Ovary (tissue), 3 donors: ENCODE measurements at regions not wholly inside any gene's neighbourhood (a gene's known extent, or its start where the extent isn't known, plus 50 kb on each side); places are given as distances from the start of the nearest gene placed in this dataset.

Experiments
- EP300 ChIP-seq: sonication (generic); formaldehyde crosslinking; IDR thresholded peaks from one replicate; pipeline ENCODE4 v1.6.1; 2017; ENCODE audit warnings: antibody characterized with exemption
- TF ChIP-seq, protein P1 (sequence below), 3 donors: fragments of 450-650 bp in 2 of 3; fragments of 200-600 bp in 1 of 3; IDR thresholded peaks; one replicate each; pipeline versions ENCODE4 v1.5.1 to v1.8.0; 2016 to 2022; ENCODE audit warnings: antibody characterized with exemption in 3 of 3, mild to moderate bottlenecking in 1 of 3
- donor health status: DM: no; HTN: no; CAD: no.

DNA sequence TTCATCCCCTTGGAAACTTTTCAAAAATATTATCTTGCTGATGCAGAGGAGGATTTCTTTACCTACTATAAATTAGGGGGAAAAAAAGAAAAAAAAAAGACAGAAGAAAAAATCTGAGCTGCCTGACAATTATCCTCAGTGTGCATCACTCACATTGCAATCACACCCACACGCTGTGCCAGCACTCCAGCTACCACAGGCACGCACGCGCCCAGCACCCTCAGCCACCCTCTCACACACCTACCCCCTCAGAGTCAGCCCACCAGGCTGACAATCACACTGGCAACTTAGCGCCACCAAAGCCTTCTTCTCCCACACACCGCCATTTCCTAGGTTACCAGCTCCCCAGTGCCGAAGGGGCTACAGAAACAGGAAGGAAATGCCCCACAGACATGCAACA, 236.1 kb downstream of the KCNA4 start:
- TF ChIP-seq, protein P1, sequence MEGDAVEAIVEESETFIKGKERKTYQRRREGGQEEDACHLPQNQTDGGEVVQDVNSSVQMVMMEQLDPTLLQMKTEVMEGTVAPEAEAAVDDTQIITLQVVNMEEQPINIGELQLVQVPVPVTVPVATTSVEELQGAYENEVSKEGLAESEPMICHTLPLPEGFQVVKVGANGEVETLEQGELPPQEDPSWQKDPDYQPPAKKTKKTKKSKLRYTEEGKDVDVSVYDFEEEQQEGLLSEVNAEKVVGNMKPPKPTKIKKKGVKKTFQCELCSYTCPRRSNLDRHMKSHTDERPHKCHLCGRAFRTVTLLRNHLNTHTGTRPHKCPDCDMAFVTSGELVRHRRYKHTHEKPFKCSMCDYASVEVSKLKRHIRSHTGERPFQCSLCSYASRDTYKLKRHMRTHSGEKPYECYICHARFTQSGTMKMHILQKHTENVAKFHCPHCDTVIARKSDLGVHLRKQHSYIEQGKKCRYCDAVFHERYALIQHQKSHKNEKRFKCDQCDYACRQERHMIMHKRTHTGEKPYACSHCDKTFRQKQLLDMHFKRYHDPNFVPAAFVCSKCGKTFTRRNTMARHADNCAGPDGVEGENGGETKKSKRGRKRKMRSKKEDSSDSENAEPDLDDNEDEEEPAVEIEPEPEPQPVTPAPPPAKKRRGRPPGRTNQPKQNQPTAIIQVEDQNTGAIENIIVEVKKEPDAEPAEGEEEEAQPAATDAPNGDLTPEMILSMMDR (IDR thresholded peaks at IDR 0.05), result no peak
- no peak for TF ChIP-seq EP300
